NCI-H748 (cell line): ENCODE measurements at regions not wholly inside any gene's neighbourhood (a gene's known extent, or its start where the extent isn't known, plus 50 kb on each side); places are given as distances from the start of the nearest gene placed in this dataset.
A peak's percentile ranks its signal among the peaks of the same experiment; 100 is the strongest.
"Not testable (repeated sequence)": the region's sequence is repeated elsewhere in the genome, so short reads cannot be mapped to it uniquely, and the experiment has no call there.

Source experiments
- DNase-seq: peaks from one replicate; lab custom pipeline; 2025; ENCODE audit not compliant: unreplicated experiment; lab: John Stamatoyannopoulos, UW

GRCh38 chr6:144746902-144747469 is 461.9 kb downstream of the UTRN start:
- DNase-seq: peak; percentile 45

DNA sequence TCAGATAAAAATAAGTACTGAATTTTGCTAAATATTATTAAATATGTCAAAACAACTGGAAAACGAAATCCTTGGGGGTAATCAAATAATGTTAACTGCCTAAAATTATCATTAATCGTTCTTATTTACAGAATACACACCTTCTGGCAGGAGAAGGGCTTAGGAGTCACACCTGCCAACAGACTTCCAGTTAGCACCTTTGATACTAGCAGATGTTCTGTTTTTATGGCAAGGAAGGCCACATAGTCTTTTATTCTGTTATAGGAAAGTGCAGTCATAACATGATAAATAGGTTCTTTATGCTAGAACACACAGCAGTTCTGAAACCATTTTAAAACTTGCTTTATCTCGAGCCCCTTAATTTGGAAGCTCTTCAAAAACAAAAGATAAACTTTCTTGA is 464.1 kb downstream of the UTRN start:
- DNase-seq: no peak

- no peak for DNase-seq
Measured at GRCh38 chr6:144753023-144753705, 468.0 kb downstream of the UTRN start.

- DNase-seq: no peak
Measured at GRCh38 chr6:144756469-144756868, 471.3 kb downstream of the UTRN start.

DNA sequence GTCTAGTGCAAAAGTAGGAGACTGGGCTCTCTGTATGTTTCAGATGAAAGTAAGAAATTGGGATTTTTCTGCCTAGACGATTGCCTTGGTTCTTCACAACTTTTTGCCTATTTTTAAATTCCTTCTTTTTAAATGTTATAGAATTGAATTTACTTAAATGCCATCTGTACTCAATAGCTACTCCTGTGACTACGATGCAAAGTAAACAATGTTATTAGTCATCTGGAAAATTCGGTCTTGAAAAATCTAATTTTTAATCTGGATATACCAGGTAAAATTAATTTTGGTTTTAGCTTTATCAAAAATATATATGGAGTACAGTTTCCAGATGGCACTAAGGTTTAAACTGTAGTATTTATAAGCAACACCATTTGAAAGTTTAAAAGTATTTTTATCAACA is 472.2 kb downstream of the UTRN start:
- no peak for DNase-seq

GRCh38 chr6:144757730-144758129 is 472.6 kb downstream of the UTRN start:
- no peak for DNase-seq

DNA sequence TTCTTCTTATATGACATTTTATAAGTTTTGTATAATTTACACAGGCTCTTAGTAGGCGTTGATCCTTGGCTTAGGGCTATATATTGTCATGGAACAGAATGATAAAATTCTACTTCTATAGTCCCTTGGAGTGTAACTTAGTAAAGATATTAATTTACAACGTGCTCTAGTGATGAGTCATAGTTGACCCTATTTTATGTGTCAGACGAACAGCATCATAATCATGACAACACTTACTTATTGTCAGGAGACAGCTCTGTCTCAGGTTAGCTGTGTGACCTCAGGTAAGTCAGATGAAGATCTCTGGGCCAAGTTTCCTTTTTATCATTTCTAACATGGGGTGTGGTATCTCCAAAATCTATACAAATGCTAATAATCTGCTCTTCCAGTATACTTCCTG is 473.5 kb downstream of the UTRN start:
- peak; percentile 56 for DNase-seq

DNA sequence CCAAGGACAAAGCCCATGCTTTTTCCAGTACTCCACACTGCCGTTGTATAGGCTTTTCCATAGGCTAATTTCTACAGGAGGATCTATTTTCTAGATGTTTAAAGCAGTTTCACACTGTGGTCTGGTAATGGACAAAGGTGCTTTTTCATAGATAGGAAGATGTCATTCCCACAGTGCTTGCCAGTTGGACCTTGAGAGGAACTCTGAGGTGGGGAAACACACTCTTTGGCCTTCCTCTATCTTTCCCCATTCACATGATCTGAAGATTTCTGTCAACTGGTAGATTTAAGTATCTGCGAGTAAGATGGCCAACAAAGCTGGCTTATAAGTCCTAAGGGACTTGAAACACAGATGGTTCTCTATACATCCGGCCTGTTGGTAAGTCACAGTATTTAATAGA is 477.3 kb downstream of the UTRN start:
- DNase-seq: no peak

- no peak for DNase-seq
Measured at GRCh38 chr6:144767051-144767450, 481.9 kb downstream of the UTRN start.

DNA sequence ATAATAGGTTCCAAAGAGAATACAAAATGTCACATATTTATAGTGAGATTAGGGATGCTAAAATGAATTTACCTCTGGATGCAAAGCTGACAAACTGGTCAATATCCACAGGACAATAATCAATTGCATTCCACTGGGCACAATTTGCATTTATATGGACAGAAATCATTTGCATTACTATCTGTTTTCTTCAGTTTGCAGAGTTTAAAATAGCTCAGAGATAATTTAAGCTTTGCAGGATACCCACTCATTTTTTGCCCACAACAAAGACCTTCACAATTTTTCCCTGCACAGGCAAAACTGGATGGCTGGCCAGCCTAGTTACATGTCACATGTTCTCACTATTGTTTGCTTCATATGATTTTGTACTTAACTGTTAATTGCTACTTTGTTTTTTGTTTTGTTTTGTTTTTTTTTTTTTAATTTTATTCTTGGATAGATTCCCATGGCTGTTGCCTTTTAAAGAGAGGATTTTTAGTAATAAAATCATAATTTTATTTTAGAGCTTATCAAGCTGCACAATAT is 483.5 kb downstream of the UTRN start:
- DNase-seq: peak; percentile 44

GRCh38 chr6:144769142-144769541 is 484.0 kb downstream of the UTRN start:
- DNase-seq: peak; percentile 87

- DNase-seq: no peak
Measured at GRCh38 chr6:144776031-144776819, 491.1 kb downstream of the UTRN start.

GRCh38 chr6:144777249-144777648 is 492.1 kb downstream of the UTRN start:
- no peak for DNase-seq

- no peak for DNase-seq
Measured at GRCh38 chr6:144778056-144778455, 492.9 kb downstream of the UTRN start.

- DNase-seq: peak; percentile 44
Measured at GRCh38 chr6:144778773-144779492, 493.8 kb downstream of the UTRN start.

DNA sequence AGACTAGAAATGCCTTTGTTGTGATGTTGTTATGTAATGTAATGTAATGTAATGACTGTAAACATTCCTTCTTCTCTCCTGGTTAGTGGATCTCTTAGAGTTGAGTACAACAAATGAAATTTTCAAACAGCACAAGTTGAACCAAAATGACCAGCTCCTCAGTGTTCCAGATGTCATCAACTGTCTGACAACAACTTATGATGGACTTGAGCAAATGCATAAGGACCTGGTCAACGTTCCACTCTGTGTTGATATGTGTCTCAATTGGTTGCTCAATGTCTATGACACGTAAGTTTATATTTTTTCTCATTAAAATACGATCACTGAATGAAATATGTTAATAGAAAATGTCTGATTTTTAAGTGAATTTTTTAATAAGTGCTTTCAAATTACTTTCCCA is 496.7 kb downstream of the UTRN start:
- DNase-seq: no peak

GRCh38 chr6:144782634-144783033 is 497.5 kb downstream of the UTRN start:
- DNase-seq: no peak

- DNase-seq: no peak
Measured at GRCh38 chr6:144785056-144785455, 499.9 kb downstream of the UTRN start.

GRCh38 chr6:144786825-144787224 is 501.7 kb downstream of the UTRN start:
- DNase-seq: no peak

- DNase-seq: no peak
Measured at GRCh38 chr6:144793744-144794143, 508.6 kb downstream of the UTRN start.

GRCh38 chr6:144795022-144795421 is 509.9 kb downstream of the UTRN start:
- DNase-seq: not testable (repeated sequence)
